ENCODE measurements at regions not wholly inside any gene's neighbourhood (a gene's known extent, or its start where the extent isn't known, plus 50 kb on each side); places are given as distances from the start of the nearest gene placed in this dataset.

DNA sequence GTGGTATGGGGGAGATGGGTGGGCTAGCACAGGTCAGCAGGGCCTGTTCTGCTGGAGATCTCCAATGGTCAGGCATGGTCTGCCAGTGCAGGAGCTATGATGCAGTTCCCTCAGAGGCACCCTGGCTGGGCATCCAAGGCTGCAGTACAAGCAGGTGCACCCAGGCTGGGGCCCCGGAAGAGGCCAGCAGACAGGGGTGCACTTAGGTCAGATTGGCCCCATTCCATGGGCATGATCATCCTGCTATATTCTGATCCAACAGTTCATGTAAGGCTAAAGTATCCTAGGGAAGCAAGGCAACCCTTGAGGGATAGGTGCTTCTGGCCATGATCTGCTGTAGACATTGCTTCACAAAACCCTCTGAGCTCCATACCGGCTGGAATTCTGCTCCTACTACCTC lies 53.5 kb downstream of the STRIT1 start:
- TF ChIP-seq BACH2 (CRISPR knock-in tag; IDR thresholded peaks at IDR 0.05; ENCODE audit: borderline replicate concordance) (no peak), PATZ1 (CRISPR knock-in tag; IDR thresholded peaks at IDR 0.05; ENCODE audit: borderline replicate concordance) (no peak), GLIS3 (CRISPR knock-in tag; IDR thresholded peaks at IDR 0.05) (no peak), OSR1 (CRISPR knock-in tag; IDR thresholded peaks at IDR 0.05) (no peak), ARNTL (CRISPR knock-in tag; IDR thresholded peaks at IDR 0.05; ENCODE audit: borderline replicate concordance, low read depth) (no peak), ZNF70 (CRISPR knock-in tag; IDR thresholded peaks at IDR 0.05) (no peak), TOX (CRISPR knock-in tag; IDR thresholded peaks at IDR 0.05; ENCODE audit: borderline replicate concordance) (no peak)
- TF ChIP-seq, protein P1, sequence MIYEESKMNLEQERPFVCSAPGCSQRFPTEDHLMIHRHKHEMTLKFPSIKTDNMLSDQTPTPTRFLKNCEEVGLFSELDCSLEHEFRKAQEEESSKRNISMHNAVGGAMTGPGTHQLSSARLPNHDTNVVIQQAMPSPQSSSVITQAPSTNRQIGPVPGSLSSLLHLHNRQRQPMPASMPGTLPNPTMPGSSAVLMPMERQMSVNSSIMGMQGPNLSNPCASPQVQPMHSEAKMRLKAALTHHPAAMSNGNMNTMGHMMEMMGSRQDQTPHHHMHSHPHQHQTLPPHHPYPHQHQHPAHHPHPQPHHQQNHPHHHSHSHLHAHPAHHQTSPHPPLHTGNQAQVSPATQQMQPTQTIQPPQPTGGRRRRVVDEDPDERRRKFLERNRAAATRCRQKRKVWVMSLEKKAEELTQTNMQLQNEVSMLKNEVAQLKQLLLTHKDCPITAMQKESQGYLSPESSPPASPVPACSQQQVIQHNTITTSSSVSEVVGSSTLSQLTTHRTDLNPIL (CRISPR knock-in tag; IDR thresholded peaks at IDR 0.05; ENCODE audit: low read depth): no peak
- TF ChIP-seq, protein P2, sequence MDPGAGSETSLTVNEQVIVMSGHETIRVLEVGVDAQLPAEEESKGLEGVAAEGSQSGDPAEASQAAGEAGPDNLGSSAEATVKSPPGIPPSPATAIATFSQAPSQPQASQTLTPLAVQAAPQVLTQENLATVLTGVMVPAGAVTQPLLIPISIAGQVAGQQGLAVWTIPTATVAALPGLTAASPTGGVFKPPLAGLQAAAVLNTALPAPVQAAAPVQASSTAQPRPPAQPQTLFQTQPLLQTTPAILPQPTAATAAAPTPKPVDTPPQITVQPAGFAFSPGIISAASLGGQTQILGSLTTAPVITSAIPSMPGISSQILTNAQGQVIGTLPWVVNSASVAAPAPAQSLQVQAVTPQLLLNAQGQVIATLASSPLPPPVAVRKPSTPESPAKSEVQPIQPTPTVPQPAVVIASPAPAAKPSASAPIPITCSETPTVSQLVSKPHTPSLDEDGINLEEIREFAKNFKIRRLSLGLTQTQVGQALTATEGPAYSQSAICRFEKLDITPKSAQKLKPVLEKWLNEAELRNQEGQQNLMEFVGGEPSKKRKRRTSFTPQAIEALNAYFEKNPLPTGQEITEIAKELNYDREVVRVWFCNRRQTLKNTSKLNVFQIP (CRISPR knock-in tag; IDR thresholded peaks at IDR 0.05; ENCODE audit: borderline replicate concordance, low read depth): no peak

Measured in SK-N-SH treated with all-trans-retinoic acid at 6 μM for 48 hours (cell line).